Prostate gland (tissue), 2 donors: ENCODE measurements at regions not wholly inside any gene's neighbourhood (a gene's known extent, or its start where the extent isn't known, plus 50 kb on each side); places are given as distances from the start of the nearest gene placed in this dataset.

Source experiments
- DNase-seq: peaks from one replicate; pipeline ENCODE4 v3.0.0-alpha.2; 2019; ENCODE audit warnings: low spot score
- H3K27ac ChIP-seq, 2 donors: fragments of 200-600 bp; sonication (generic); 2 replicates each; pipeline ENCODE4 v1.5.1; 2017 to 2019
- H3K27me3 ChIP-seq: fragments of 200-600 bp; sonication (generic); replicated peaks from 2 replicates; pipeline ENCODE4 v1.5.1; 2019; ENCODE audit not compliant: insufficient read depth
- H3K36me3 ChIP-seq, 2 donors: fragments of 200-600 bp; sonication (generic); 1 replicate in 1 of 2; 2 replicates in 1 of 2; pipeline versions ENCODE4 v1.5.1 to v1.8.1; 2017 to 2019
- H3K4me1 ChIP-seq: fragments of 200-600 bp; sonication (generic); replicated peaks from 2 replicates; pipeline ENCODE4 v1.5.1; 2019
- H3K4me3 ChIP-seq, 2 donors: fragments of 200-600 bp; sonication (generic); 2 replicates each; pipeline ENCODE4 v1.5.1; 2017 to 2019
- H3K9me3 ChIP-seq: fragments of 200-600 bp; sonication (generic); 2 replicates; pipeline ENCODE4 v1.5.1; 2017
- CTCF ChIP-seq, 4 experiments: fragments of 200-600 bp in 2 of 4; fragments of 450-650 bp in 2 of 4; sonication (generic) in 2 of 4; IDR thresholded peaks; 1 replicate in 3 of 4; 2 replicates in 1 of 4; pipeline ENCODE4 v1.5.1; 2016 to 2019; ENCODE audit warnings: antibody characterized with exemption in 4 of 4, mild to moderate bottlenecking in 2 of 4, moderate library complexity in 2 of 4
- POLR2A ChIP-seq: fragments of 450-650 bp; IDR thresholded peaks from one replicate; pipeline ENCODE4 v1.6.1; 2016; ENCODE audit warnings: antibody characterized with exemption, mild to moderate bottlenecking
- POLR2AphosphoS5 ChIP-seq: sonication (generic); formaldehyde crosslinking; IDR thresholded peaks from one replicate; pipeline ENCODE4 v1.6.1; 2017; ENCODE audit warnings: antibody characterized with exemption
- WGBS: methylation state at CpG from one replicate; pipeline ENCODE4 v1.1.5; 2018; 5-methylcytosine and 5-hydroxymethylcytosine counted together
- intact Hi-C: fragments of 100-400 bp; cut with DNase I; formaldehyde crosslinking; loops from one replicate; pipeline ENCODE4 v1.14.2; 2022

- WGBS, result 83% methylated on average over 7 of the region's 7 CpGs
- Histone ChIP-seq H3K9me3 (no peaks in the 10 kb centered on the region), H3K4me3 (no peak overlapping the region), H3K27me3 (no peaks in the 10 kb centered on the region), H3K36me3 (no peaks in the 10 kb centered on the region), H3K4me1 (no peaks in the 10 kb centered on the region), H3K27ac (no peak overlapping the region)
- TF ChIP-seq CTCF (IDR thresholded peaks at IDR 0.05) (no peak), POLR2AphosphoS5 (no peak), POLR2A (no peak)
- intact Hi-C loops, result no loop called here
- no peak for DNase-seq
Measured at GRCh38 chr15:79515300-79516027, 83.3 kb downstream of the MINAR1 start.

- no peaks in the 10 kb centered on the region for H3K36me3 ChIP-seq
- H3K27ac ChIP-seq, result no peak overlapping the region
- no peak for TF ChIP-seq POLR2A
- TF ChIP-seq POLR2AphosphoS5, result no peak
- no peak for TF ChIP-seq CTCF (IDR thresholded peaks at IDR 0.05)
- H3K9me3 ChIP-seq, result no peaks in the 10 kb centered on the region
- intact Hi-C loops, result no loop called here
- H3K4me1 ChIP-seq, result no peaks in the 10 kb centered on the region
- H3K27me3 ChIP-seq, result no peaks in the 10 kb centered on the region
- H3K4me3 ChIP-seq, result no peak overlapping the region
- no peak for DNase-seq
- WGBS, result 36% methylated on average over 3 of the region's 3 CpGs
Measured at GRCh38 chr15:79516155-79516554, 84.0 kb downstream of the MINAR1 start.

GRCh38 chr15:79516646-79517045, 84.5 kb downstream of the MINAR1 start:
- intact Hi-C loops, result no loop called here
- no peak for DNase-seq
- Histone ChIP-seq H3K36me3 (no peaks in the 10 kb centered on the region), H3K9me3 (no peaks in the 10 kb centered on the region), H3K27ac (no peak overlapping the region), H3K4me3 (no peak overlapping the region), H3K27me3 (no peaks in the 10 kb centered on the region), H3K4me1 (no peaks in the 10 kb centered on the region)
- no peak for TF ChIP-seq POLR2AphosphoS5
- no peak for TF ChIP-seq POLR2A
- no peak for TF ChIP-seq CTCF (IDR thresholded peaks at IDR 0.05)
- 78% methylated on average over 3 of the region's 3 CpGs for WGBS

- H3K27me3 ChIP-seq, result no peaks in the 10 kb centered on the region
- H3K27ac ChIP-seq, result no peak overlapping the region
- TF ChIP-seq CTCF (IDR thresholded peaks at IDR 0.05) (no peak), POLR2AphosphoS5 (no peak), POLR2A (no peak)
- no peak for DNase-seq
- no peaks in the 10 kb centered on the region for H3K36me3 ChIP-seq
- intact Hi-C loops, result no loop called here
- 92% methylated on average over 3 of the region's 3 CpGs for WGBS
- H3K9me3 ChIP-seq, result no peaks in the 10 kb centered on the region
- H3K4me1 ChIP-seq, result no peaks in the 10 kb centered on the region
- no peak overlapping the region for H3K4me3 ChIP-seq
Measured at GRCh38 chr15:79519628-79520027, 87.5 kb downstream of the MINAR1 start.

- Histone ChIP-seq H3K4me3 (no peak overlapping the region), H3K9me3 (no peaks in the 10 kb centered on the region), H3K4me1 (no peaks in the 10 kb centered on the region), H3K27ac (no peak overlapping the region), H3K36me3 (no peaks in the 10 kb centered on the region), H3K27me3 (no peaks in the 10 kb centered on the region)
- 90% methylated on average over 2 of the region's 2 CpGs for WGBS
- TF ChIP-seq CTCF (IDR thresholded peaks at IDR 0.05) (no peak), POLR2A (no peak), POLR2AphosphoS5 (no peak)
- DNase-seq, result no peak
- intact Hi-C loops, result no loop called here
Measured at GRCh38 chr15:79520654-79521053, 88.5 kb downstream of the MINAR1 start.
